WTC11 (cell line): ENCODE measurements at regions not wholly inside any gene's neighbourhood (a gene's known extent, or its start where the extent isn't known, plus 50 kb on each side); places are given as distances from the start of the nearest gene placed in this dataset.

Source experiments
- ATAC-seq: fragments of 200-7000 bp; cut with Tn5 transposase; 2 replicates; pipeline ENCODE4 v1.10.0; 2021; ENCODE audit warnings: mild to moderate bottlenecking, moderate library complexity
- CTCF ChIA-PET: fragments of 300-600 bp; sonication (Branson Sonifier 250); formaldehyde crosslinking; loops from one replicate; lab custom pipeline; 2021; ENCODE audit warnings: antibody characterized with exemption; lab: Charles Lee
- POLR2A ChIA-PET: fragments of 350-600 bp; sonication (Branson Sonifier 250); formaldehyde crosslinking; loops from one replicate; lab custom pipeline; 2021; ENCODE audit warnings: antibody characterized with exemption; lab: Charles Lee
- DNase-seq: peaks from one replicate; pipeline ENCODE4 v3.0.0; 2021; ENCODE audit warnings: low spot score
- H3K27ac Mint-ChIP-seq: 2 replicates; pipeline ENCODE4 v1.8.0; 2021; ENCODE audit warnings: mixed read lengths
- H3K27me3 Mint-ChIP-seq: 2 replicates; pipeline ENCODE4 v1.8.0; 2021; ENCODE audit warnings: low read depth, mild to moderate bottlenecking, moderate library complexity, mixed read lengths
- H3K36me3 Mint-ChIP-seq: 2 replicates; pipeline ENCODE4 v1.8.0; 2021; ENCODE audit warnings: mixed read lengths
- H3K4me1 Mint-ChIP-seq: 2 replicates; pipeline ENCODE4 v1.8.0; 2022; ENCODE audit warnings: mixed read lengths
- H3K4me3 Mint-ChIP-seq: 2 replicates; pipeline ENCODE4 v1.8.0; 2021; ENCODE audit warnings: mild to moderate bottlenecking, moderate library complexity, mixed read lengths
- H3K9me3 Mint-ChIP-seq: 2 replicates; pipeline ENCODE4 v1.8.0; 2021; ENCODE audit warnings: mixed read lengths
- CBFB ChIP-seq: sonication (generic); formaldehyde crosslinking; IDR thresholded peaks from 2 replicates; pipeline ENCODE4 v1.8.1; 2022; ENCODE audit warnings: mild to moderate bottlenecking, low read depth, missing genetic modification reagents
- EMX1 ChIP-seq: fragments of 250-450 bp; sonication (Bioruptor Pico); IDR thresholded peaks from 2 replicates; pipeline ENCODE4 v1.8.0; 2021; ENCODE audit warnings: mild to moderate bottlenecking
- ETV6 ChIP-seq: sonication (generic); formaldehyde crosslinking; IDR thresholded peaks from 2 replicates; pipeline ENCODE4 v1.8.1; 2022; ENCODE audit warnings: mild to moderate bottlenecking, missing genetic modification reagents
- FOXJ3 ChIP-seq: sonication (generic); formaldehyde crosslinking; IDR thresholded peaks from 2 replicates; pipeline ENCODE4 v1.9.0; 2021; ENCODE audit warnings: missing genetic modification reagents, mild to moderate bottlenecking, borderline replicate concordance
- HMGA2 ChIP-seq: fragments of 250-450 bp; sonication (Bioruptor Pico); IDR thresholded peaks from 2 replicates; pipeline ENCODE4 v1.4.0; 2021; ENCODE audit warnings: mild to moderate bottlenecking, moderate library complexity
- KAT7 ChIP-seq: sonication (generic); formaldehyde crosslinking; IDR thresholded peaks from 2 replicates; pipeline ENCODE4 v1.8.1; 2023; ENCODE audit warnings: missing genetic modification reagents, mild to moderate bottlenecking, borderline replicate concordance
- MYBL2 ChIP-seq: sonication (generic); formaldehyde crosslinking; IDR thresholded peaks from 2 replicates; pipeline ENCODE4 v1.8.1; 2023; ENCODE audit warnings: mild to moderate bottlenecking, moderate library complexity, missing genetic modification reagents
- NFE2L1 ChIP-seq: sonication (generic); formaldehyde crosslinking; IDR thresholded peaks from 2 replicates; pipeline ENCODE4 v1.8.1; 2023; ENCODE audit warnings: missing genetic modification reagents
- NR1H2 ChIP-seq: sonication (generic); formaldehyde crosslinking; IDR thresholded peaks from 2 replicates; pipeline ENCODE4 v1.9.0; 2021; ENCODE audit warnings: mild to moderate bottlenecking, moderate library complexity, missing genetic modification reagents
- PRRX2 ChIP-seq: fragments of 250-450 bp; sonication (Bioruptor Pico); IDR thresholded peaks from 2 replicates; pipeline ENCODE4 v1.8.0; 2021; ENCODE audit warnings: mild to moderate bottlenecking
- SOX15 ChIP-seq: fragments of 250-450 bp; sonication (Bioruptor Pico); IDR thresholded peaks from 2 replicates; pipeline ENCODE4 v1.9.0; 2021; ENCODE audit warnings: mild to moderate bottlenecking
- TEAD1 ChIP-seq: sonication (generic); formaldehyde crosslinking; IDR thresholded peaks from 2 replicates; pipeline ENCODE4 v1.8.0; 2022; ENCODE audit warnings: mild to moderate bottlenecking, missing genetic modification reagents
- TF ChIP-seq, protein P1 (sequence below): sonication (generic); formaldehyde crosslinking; IDR thresholded peaks from 2 replicates; pipeline ENCODE4 v1.8.0; 2022; ENCODE audit warnings: mild to moderate bottlenecking, missing genetic modification reagents
- TF ChIP-seq, protein P2 (sequence below): sonication (generic); formaldehyde crosslinking; IDR thresholded peaks from 2 replicates; pipeline ENCODE4 v1.8.1; 2023; ENCODE audit warnings: mild to moderate bottlenecking, missing genetic modification reagents, moderate library complexity
- TF ChIP-seq, protein P3 (sequence below): sonication (generic); formaldehyde crosslinking; conservative IDR thresholded peaks from 2 replicates; pipeline ENCODE4 v1.8.1; 2022; ENCODE audit warnings: mild to moderate bottlenecking, missing genetic modification reagents
- TF ChIP-seq, protein P4 (sequence below): sonication (generic); formaldehyde crosslinking; IDR thresholded peaks from 2 replicates; pipeline ENCODE4 v1.8.0; 2022; ENCODE audit warnings: mild to moderate bottlenecking, missing genetic modification reagents
- TF ChIP-seq, protein P5 (sequence below): sonication (generic); formaldehyde crosslinking; IDR thresholded peaks from 2 replicates; pipeline ENCODE4 v1.8.1; 2023; ENCODE audit warnings: mild to moderate bottlenecking, moderate library complexity, missing genetic modification reagents
- TF ChIP-seq, protein P6 (sequence below): sonication (generic); formaldehyde crosslinking; IDR thresholded peaks from 2 replicates; pipeline ENCODE4 v1.8.0; 2023; ENCODE audit warnings: mild to moderate bottlenecking, missing genetic modification reagents
- TF ChIP-seq, protein P7 (sequence below): sonication (generic); formaldehyde crosslinking; IDR thresholded peaks from 2 replicates; pipeline ENCODE4 v1.8.1; 2023; ENCODE audit warnings: mild to moderate bottlenecking, missing genetic modification reagents, borderline replicate concordance

DNA sequence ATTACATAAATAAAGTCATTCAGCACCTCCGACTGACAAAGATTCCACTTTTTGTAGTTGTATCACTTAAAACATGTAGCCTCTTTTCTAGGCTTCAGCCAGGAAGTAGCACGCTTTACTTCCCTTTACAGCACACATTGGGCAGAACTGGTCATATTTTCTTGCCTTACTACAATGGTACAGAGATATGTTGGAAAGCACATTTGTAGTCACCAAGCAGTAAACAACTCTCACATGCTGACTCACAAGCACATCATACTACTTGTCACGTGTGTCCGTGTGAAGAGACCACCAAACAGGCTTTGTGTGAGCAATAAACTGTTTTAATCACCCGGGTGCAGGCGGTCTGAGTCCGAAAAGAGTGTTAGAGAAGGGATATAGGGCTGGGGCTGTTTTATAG is 1071.8 kb downstream of the DNAJB9 start:
- POLR2A ChIA-PET = no interaction called here
- Mint-ChIP-seq H3K36me3 (peaks cover 6% of the 10 kb centered on the region), H3K27me3 (no peaks in the 10 kb centered on the region), H3K9me3 (no peaks in the 10 kb centered on the region), H3K4me1 (peaks cover 32% of the 10 kb centered on the region)
- no peak; the same call in 1 of the 2 replicates for ATAC-seq
- TF ChIP-seq HMGA2 (CRISPR knock-in tag) = no peak
- TF ChIP-seq SOX15 = no peak
- TF ChIP-seq MYBL2 (CRISPR knock-in tag) = no peak
- TF ChIP-seq, protein P1, sequence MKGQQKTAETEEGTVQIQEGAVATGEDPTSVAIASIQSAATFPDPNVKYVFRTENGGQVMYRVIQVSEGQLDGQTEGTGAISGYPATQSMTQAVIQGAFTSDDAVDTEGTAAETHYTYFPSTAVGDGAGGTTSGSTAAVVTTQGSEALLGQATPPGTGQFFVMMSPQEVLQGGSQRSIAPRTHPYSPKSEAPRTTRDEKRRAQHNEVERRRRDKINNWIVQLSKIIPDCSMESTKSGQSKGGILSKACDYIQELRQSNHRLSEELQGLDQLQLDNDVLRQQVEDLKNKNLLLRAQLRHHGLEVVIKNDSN = no peak
- TF ChIP-seq, protein P2, sequence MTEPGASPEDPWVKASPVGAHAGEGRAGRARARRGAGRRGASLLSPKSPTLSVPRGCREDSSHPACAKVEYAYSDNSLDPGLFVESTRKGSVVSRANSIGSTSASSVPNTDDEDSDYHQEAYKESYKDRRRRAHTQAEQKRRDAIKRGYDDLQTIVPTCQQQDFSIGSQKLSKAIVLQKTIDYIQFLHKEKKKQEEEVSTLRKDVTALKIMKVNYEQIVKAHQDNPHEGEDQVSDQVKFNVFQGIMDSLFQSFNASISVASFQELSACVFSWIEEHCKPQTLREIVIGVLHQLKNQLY (CRISPR knock-in tag) = no peak
- TF ChIP-seq KAT7 = no peak
- no peak for TF ChIP-seq CBFB
- TF ChIP-seq, protein P3, sequence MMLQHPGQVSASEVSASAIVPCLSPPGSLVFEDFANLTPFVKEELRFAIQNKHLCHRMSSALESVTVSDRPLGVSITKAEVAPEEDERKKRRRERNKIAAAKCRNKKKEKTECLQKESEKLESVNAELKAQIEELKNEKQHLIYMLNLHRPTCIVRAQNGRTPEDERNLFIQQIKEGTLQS (CRISPR knock-in tag) = no peak
- no peak for TF ChIP-seq FOXJ3 (CRISPR knock-in tag)
- TF ChIP-seq EMX1 (CRISPR knock-in tag) = no peak
- TF ChIP-seq, protein P4, sequence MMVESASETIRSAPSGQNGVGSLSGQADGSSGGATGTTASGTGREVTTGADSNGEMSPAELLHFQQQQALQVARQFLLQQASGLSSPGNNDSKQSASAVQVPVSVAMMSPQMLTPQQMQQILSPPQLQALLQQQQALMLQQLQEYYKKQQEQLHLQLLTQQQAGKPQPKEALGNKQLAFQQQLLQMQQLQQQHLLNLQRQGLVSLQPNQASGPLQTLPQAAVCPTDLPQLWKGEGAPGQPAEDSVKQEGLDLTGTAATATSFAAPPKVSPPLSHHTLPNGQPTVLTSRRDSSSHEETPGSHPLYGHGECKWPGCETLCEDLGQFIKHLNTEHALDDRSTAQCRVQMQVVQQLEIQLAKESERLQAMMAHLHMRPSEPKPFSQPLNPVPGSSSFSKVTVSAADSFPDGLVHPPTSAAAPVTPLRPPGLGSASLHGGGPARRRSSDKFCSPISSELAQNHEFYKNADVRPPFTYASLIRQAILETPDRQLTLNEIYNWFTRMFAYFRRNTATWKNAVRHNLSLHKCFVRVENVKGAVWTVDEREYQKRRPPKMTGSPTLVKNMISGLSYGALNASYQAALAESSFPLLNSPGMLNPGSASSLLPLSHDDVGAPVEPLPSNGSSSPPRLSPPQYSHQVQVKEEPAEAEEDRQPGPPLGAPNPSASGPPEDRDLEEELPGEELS (CRISPR knock-in tag) = no peak
- TF ChIP-seq, protein P5, sequence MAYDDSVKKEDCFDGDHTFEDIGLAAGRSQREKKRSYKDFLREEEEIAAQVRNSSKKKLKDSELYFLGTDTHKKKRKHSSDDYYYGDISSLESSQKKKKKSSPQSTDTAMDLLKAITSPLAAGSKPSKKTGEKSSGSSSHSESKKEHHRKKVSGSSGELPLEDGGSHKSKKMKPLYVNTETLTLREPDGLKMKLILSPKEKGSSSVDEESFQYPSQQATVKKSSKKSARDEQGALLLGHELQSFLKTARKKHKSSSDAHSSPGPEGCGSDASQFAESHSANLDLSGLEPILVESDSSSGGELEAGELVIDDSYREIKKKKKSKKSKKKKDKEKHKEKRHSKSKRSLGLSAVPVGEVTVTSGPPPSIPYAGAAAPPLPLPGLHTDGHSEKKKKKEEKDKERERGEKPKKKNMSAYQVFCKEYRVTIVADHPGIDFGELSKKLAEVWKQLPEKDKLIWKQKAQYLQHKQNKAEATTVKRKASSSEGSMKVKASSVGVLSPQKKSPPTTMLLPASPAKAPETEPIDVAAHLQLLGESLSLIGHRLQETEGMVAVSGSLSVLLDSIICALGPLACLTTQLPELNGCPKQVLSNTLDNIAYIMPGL (CRISPR knock-in tag) = no peak
- no peak for TF ChIP-seq NFE2L1 (CRISPR knock-in tag)
- TF ChIP-seq, protein P6, sequence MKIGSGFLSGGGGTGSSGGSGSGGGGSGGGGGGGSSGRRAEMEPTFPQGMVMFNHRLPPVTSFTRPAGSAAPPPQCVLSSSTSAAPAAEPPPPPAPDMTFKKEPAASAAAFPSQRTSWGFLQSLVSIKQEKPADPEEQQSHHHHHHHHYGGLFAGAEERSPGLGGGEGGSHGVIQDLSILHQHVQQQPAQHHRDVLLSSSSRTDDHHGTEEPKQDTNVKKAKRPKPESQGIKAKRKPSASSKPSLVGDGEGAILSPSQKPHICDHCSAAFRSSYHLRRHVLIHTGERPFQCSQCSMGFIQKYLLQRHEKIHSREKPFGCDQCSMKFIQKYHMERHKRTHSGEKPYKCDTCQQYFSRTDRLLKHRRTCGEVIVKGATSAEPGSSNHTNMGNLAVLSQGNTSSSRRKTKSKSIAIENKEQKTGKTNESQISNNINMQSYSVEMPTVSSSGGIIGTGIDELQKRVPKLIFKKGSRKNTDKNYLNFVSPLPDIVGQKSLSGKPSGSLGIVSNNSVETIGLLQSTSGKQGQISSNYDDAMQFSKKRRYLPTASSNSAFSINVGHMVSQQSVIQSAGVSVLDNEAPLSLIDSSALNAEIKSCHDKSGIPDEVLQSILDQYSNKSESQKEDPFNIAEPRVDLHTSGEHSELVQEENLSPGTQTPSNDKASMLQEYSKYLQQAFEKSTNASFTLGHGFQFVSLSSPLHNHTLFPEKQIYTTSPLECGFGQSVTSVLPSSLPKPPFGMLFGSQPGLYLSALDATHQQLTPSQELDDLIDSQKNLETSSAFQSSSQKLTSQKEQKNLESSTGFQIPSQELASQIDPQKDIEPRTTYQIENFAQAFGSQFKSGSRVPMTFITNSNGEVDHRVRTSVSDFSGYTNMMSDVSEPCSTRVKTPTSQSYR (CRISPR knock-in tag) = no peak
- TF ChIP-seq ETV6 (CRISPR knock-in tag) = no peak
- TF ChIP-seq, all 79 proteins: peak for 0
- Mint-ChIP-seq H3K27ac (no peak overlapping the region), H3K4me3 (no peak overlapping the region)
- no peak for DNase-seq
- CTCF ChIA-PET = no interaction called here

DNA sequence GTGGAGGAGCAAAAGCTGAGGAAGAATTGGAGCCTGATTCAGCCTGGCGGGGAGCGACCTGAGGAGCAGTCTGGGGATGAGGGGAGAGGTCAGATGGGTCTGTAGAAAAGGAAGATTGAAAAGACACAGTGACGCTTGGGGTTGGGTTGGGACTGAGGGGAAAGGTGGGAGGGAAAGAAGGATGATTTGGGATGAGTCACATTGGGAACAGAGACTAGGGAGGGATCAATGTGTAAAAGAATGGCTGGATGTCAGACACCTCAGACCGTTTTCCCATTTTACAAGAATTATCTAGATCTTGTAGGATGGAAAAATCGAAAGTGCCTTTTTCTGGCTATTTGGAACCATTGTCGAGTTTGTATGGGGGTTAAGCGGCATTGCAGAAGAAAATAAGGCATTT is 1076.5 kb downstream of the DNAJB9 start:
- ChIA-PET CTCF (no interaction called here), POLR2A (no interaction called here)
- Mint-ChIP-seq H3K27ac (no peak overlapping the region), H3K27me3 (no peaks in the 10 kb centered on the region; the same call in 1 of the 2 replicates), H3K36me3 (peaks cover 27% of the 10 kb centered on the region), H3K4me3 (no peak overlapping the region), H3K9me3 (0 out of 2 replicates have a peak, but pooled peaks cover 4% of the 10 kb centered on the region), H3K4me1 (no peaks in the 10 kb centered on the region)
- DNase-seq (no peak), ATAC-seq (no peak)
- TF ChIP-seq CBFB (no peak), NFE2L1 (CRISPR knock-in tag) (no peak), PRRX2 (no peak), TEAD1 (CRISPR knock-in tag) (no peak), NR1H2 (CRISPR knock-in tag) (no peak), ETV6 (CRISPR knock-in tag) (no peak)
- TF ChIP-seq, protein P7, sequence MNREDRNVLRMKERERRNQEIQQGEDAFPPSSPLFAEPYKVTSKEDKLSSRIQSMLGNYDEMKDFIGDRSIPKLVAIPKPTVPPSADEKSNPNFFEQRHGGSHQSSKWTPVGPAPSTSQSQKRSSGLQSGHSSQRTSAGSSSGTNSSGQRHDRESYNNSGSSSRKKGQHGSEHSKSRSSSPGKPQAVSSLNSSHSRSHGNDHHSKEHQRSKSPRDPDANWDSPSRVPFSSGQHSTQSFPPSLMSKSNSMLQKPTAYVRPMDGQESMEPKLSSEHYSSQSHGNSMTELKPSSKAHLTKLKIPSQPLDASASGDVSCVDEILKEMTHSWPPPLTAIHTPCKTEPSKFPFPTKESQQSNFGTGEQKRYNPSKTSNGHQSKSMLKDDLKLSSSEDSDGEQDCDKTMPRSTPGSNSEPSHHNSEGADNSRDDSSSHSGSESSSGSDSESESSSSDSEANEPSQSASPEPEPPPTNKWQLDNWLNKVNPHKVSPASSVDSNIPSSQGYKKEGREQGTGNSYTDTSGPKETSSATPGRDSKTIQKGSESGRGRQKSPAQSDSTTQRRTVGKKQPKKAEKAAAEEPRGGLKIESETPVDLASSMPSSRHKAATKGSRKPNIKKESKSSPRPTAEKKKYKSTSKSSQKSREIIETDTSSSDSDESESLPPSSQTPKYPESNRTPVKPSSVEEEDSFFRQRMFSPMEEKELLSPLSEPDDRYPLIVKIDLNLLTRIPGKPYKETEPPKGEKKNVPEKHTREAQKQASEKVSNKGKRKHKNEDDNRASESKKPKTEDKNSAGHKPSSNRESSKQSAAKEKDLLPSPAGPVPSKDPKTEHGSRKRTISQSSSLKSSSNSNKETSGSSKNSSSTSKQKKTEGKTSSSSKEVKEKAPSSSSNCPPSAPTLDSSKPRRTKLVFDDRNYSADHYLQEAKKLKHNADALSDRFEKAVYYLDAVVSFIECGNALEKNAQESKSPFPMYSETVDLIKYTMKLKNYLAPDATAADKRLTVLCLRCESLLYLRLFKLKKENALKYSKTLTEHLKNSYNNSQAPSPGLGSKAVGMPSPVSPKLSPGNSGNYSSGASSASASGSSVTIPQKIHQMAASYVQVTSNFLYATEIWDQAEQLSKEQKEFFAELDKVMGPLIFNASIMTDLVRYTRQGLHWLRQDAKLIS (CRISPR knock-in tag) = no peak
